HEK293 (cell line): ENCODE measurements at regions not wholly inside any gene's neighbourhood (a gene's known extent, or its start where the extent isn't known, plus 50 kb on each side); places are given as distances from the start of the nearest gene placed in this dataset.

ENCODE experiments used
- CTCF ChIA-PET: fragments of 350-600 bp; formaldehyde crosslinking; extraction: SDS; loops from one replicate; lab custom pipeline; 2021; ENCODE audit warnings: antibody characterized with exemption; lab: Yijun Ruan, JAX
- POLR2A ChIA-PET: fragments of 300-600 bp; formaldehyde crosslinking; extraction: SDS; loops from one replicate; lab custom pipeline; 2020; ENCODE audit warnings: antibody characterized with exemption, inconsistent platforms; lab: Yijun Ruan, JAX
- H3K27ac ChIP-seq: fragments of 200-500 bp; sonication (Bioruptor generic); 2 replicates; pipeline ENCODE4 v1.5.1; 2014; ENCODE audit warnings: low read depth, low read length, control low read depth, inconsistent platforms; ENCODE audit errors: extremely low read depth
- H3K36me3 ChIP-seq, 2 experiments: fragments of 200-500 bp in 1 of 2; sonication (Bioruptor generic) in 1 of 2; 1 replicate in 1 of 2; 2 replicates in 1 of 2; pipeline ENCODE4 v1.5.1; 2014 to 2017; ENCODE audit warnings: inconsistent platforms in 2 of 2, low read length in 2 of 2; ENCODE audit not compliant: control insufficient read depth in 2 of 2, insufficient read depth in 1 of 2
- H3K4me1 ChIP-seq: fragments of 200-500 bp; sonication (Bioruptor generic); 2 replicates; pipeline ENCODE4 v1.5.1; 2014; ENCODE audit warnings: mild to moderate bottlenecking, low read length, inconsistent platforms; ENCODE audit not compliant: control insufficient read depth, insufficient read depth
- H3K4me3 ChIP-seq: 2 replicates; pipeline ENCODE4 v1.5.1; 2011; ENCODE audit warnings: low read depth, mild to moderate bottlenecking, control low read depth, low read length, moderate library complexity
- H3K9me3 ChIP-seq: fragments of 200-500 bp; sonication (Bioruptor generic); 2 replicates; pipeline ENCODE4 v1.5.1; 2014; ENCODE audit warnings: low read depth, low read length, inconsistent platforms; ENCODE audit not compliant: control insufficient read depth, insufficient read depth
- GLI4 ChIP-seq: fragments of 450-650 bp; formaldehyde crosslinking; IDR thresholded peaks from 2 replicates; pipeline ENCODE4 v1.5.1; 2016; ENCODE audit warnings: missing biosample characterization, missing genetic modification characterization
- GLIS1 ChIP-seq: fragments of 450-650 bp; formaldehyde crosslinking; IDR thresholded peaks from 2 replicates; pipeline ENCODE4 v1.5.1; 2016; ENCODE audit warnings: missing biosample characterization, missing genetic modification characterization
- KLF8 ChIP-seq: fragments of 450-650 bp; formaldehyde crosslinking; IDR thresholded peaks from 2 replicates; pipeline ENCODE4 v1.5.1; 2016; ENCODE audit warnings: missing biosample characterization, missing genetic modification characterization
- SP7 ChIP-seq: fragments of 450-650 bp; formaldehyde crosslinking; IDR thresholded peaks from 2 replicates; pipeline ENCODE4 v1.5.1; 2016; ENCODE audit warnings: missing biosample characterization, missing genetic modification characterization
- WT1 ChIP-seq: fragments of 450-650 bp; formaldehyde crosslinking; IDR thresholded peaks from 2 replicates; pipeline ENCODE4 v1.5.1; 2016; ENCODE audit warnings: missing biosample characterization, missing genetic modification characterization
- ZBTB21 ChIP-seq: fragments of 450-650 bp; formaldehyde crosslinking; IDR thresholded peaks from 2 replicates; pipeline ENCODE4 v1.5.1; 2017; ENCODE audit warnings: missing biosample characterization, missing genetic modification characterization
- ZBTB48 ChIP-seq: fragments of 450-650 bp; formaldehyde crosslinking; IDR thresholded peaks from 2 replicates; pipeline ENCODE4 v1.5.1; 2016; ENCODE audit warnings: missing biosample characterization, missing genetic modification characterization
- ZNF239 ChIP-seq: fragments of 450-650 bp; formaldehyde crosslinking; IDR thresholded peaks from 2 replicates; pipeline ENCODE4 v1.5.1; 2016; ENCODE audit warnings: missing biosample characterization, missing genetic modification characterization
- ZNF544 ChIP-seq: fragments of 450-650 bp; formaldehyde crosslinking; IDR thresholded peaks from 2 replicates; pipeline ENCODE4 v1.5.0; 2017; ENCODE audit warnings: missing biosample characterization, missing genetic modification characterization
- ZNF623 ChIP-seq: fragments of 450-650 bp; formaldehyde crosslinking; IDR thresholded peaks from 2 replicates; pipeline ENCODE4 v1.5.1; 2016; ENCODE audit warnings: missing biosample characterization, missing genetic modification characterization
- ZNF670 ChIP-seq: fragments of 450-650 bp; formaldehyde crosslinking; IDR thresholded peaks from 2 replicates; pipeline ENCODE4 v1.5.1; 2016; ENCODE audit warnings: missing biosample characterization, missing genetic modification characterization, low read depth
- ZSCAN16 ChIP-seq: fragments of 450-650 bp; formaldehyde crosslinking; IDR thresholded peaks from 2 replicates; pipeline ENCODE4 v1.5.1; 2016; ENCODE audit warnings: missing biosample characterization, missing genetic modification characterization
- ZXDB ChIP-seq: fragments of 450-650 bp; formaldehyde crosslinking; IDR thresholded peaks from 2 replicates; pipeline ENCODE4 v1.5.1; 2016; ENCODE audit warnings: missing biosample characterization, missing genetic modification characterization
- TF ChIP-seq, protein P1 (sequence below): fragments of 450-650 bp; formaldehyde crosslinking; IDR thresholded peaks from 2 replicates; pipeline ENCODE4 v1.5.1; 2016; ENCODE audit warnings: missing biosample characterization, missing genetic modification characterization
- TF ChIP-seq, protein P2 (sequence below): fragments of 450-650 bp; formaldehyde crosslinking; IDR thresholded peaks from 2 replicates; pipeline ENCODE4 v1.5.1; 2016; ENCODE audit warnings: missing biosample characterization, missing genetic modification characterization, low read depth

DNA sequence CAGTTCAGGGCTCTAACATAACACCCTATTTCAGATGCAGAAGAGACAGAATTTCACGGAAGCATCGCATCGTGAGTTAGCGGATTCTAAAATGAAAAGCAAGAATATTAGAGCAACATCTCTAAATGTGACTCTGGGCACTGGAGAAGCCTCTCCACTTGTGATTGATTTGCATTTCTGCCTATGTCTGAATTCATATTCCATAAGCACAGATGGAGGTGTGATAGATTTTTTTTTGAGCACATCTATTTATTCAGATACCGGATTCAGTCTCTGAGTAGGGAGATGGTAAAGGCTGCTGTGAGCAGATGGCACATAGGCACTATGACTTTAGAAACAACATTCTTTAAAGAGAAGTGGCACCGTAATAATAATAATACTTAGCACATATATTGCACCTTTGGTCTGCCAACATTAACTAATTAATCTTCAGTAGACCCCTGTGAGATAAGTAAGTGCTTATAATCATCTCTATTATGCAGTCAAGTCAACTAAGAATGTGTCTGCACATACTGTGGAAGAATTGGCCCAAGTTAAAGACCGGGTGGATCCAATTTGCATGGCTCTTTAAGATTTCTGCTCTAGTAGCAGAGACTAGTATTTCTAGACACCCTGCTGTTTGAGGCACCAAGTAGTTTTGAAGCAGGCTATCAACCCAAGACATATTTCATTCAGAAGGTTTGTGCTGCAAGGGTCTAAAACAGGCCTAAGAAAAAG, 685.0 kb downstream of the CETN3 start:
- Histone ChIP-seq H3K36me3 (no peaks in the 10 kb centered on the region), H3K9me3 (no peaks in the 10 kb centered on the region), H3K27ac (no peak overlapping the region), H3K4me3 (no peak overlapping the region), H3K4me1 (no peaks in the 10 kb centered on the region)
- TF ChIP-seq ZNF544 (tag by site-specific recombination) (no peak), KLF8 (tag by site-specific recombination) (no peak), ZNF670 (tag by site-specific recombination) (no peak), ZSCAN16 (tag by site-specific recombination) (no peak), GLI4 (no peak)
- TF ChIP-seq, protein P1, sequence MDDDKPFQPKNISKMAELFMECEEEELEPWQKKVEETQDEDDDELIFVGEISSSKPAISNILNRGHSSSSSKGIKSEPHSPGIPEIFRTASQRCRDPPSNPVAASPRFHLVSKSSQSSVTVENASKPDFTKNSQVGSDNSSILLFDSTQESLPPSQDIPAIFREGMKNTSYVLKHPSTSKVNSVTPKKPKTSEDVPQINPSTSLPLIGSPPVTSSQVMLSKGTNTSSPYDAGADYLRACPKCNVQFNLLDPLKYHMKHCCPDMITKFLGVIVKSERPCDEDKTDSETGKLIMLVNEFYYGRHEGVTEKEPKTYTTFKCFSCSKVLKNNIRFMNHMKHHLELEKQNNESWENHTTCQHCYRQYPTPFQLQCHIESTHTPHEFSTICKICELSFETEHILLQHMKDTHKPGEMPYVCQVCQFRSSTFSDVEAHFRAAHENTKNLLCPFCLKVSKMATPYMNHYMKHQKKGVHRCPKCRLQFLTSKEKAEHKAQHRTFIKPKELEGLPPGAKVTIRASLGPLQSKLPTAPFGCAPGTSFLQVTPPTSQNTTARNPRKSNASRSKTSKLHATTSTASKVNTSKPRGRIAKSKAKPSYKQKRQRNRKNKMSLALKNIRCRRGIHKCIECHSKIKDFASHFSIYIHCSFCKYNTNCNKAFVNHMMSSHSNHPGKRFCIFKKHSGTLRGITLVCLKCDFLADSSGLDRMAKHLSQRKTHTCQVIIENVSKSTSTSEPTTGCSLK (tag by site-specific recombination), result no peak
- POLR2A ChIA-PET, result no interaction called here
- CTCF ChIA-PET, result interaction anchor here (1.4 kb wide), 1 partner anchor 14 kb away, joined by 3 read pairs; no protein-coding TSS in a partner anchor

DNA sequence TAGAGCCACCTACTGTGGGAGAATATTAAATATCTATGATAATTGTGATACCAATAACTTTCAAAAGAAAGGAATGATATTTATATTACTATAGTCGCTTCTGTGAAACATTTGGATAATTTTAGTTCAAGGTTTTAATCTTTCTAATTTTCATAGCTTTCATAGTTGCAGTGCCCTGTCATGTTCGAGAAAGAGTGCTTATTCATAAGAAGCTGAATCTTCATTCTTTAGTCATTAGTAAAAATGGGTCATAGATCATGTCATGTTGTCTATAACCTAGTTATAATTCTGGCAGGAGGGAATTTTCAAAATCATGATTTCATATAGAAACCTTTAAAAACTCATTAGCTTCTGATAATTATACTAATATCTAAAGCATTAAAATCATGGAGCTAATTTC, 685.6 kb downstream of the CETN3 start:
- TF ChIP-seq ZXDB (no peak), ZNF239 (tag by site-specific recombination) (no peak), ZSCAN16 (tag by site-specific recombination) (no peak)
- ChIA-PET CTCF (interaction anchor here (0.7 to 1.4 kb wide), 3 partner anchors 13 to 995 kb away, joined by 3 to 4 read pairs (median 3); no protein-coding TSS in a partner anchor), POLR2A (no interaction called here)
- H3K9me3 ChIP-seq, result no peaks in the 10 kb centered on the region
- H3K27ac ChIP-seq, result no peak overlapping the region
- no peaks in the 10 kb centered on the region for H3K36me3 ChIP-seq
- H3K4me3 ChIP-seq, result no peak overlapping the region
- no peaks in the 10 kb centered on the region for H3K4me1 ChIP-seq

DNA sequence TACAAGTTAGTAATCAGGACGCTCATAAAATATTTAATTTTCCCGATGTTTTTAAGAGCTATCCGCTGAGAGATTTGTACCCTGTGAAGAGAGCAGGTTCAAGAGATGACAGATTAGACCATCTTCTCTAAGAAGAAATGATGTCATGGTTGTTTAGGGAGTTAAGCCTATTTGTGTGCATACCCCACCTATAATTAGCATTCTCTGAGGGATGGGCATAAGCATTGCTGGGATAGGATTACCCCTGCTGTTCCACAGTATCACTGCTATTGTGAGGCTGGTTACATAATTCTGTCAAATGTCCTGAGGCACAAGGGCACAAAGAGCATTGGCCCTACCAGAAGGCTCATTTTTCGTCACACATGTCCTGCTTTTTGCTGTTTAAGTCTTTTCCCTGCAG, 687.0 kb downstream of the CETN3 start:
- no peaks in the 10 kb centered on the region for H3K9me3 ChIP-seq
- TF ChIP-seq WT1 (tag by site-specific recombination) (peak; percentile 87), SP7 (peak; percentile 85), ZNF670 (tag by site-specific recombination) (no peak), GLIS1 (tag by site-specific recombination) (0 out of 2 replicates have a peak, but pooled peaks have one; percentile 13), ZBTB21 (tag by site-specific recombination) (peak; percentile 45; the same call in 1 of the 2 replicates), ZBTB48 (tag by site-specific recombination) (peak; percentile 47), ZNF623 (tag by site-specific recombination) (peak; percentile 37; the same call in 1 of the 2 replicates)
- TF ChIP-seq, protein P2, sequence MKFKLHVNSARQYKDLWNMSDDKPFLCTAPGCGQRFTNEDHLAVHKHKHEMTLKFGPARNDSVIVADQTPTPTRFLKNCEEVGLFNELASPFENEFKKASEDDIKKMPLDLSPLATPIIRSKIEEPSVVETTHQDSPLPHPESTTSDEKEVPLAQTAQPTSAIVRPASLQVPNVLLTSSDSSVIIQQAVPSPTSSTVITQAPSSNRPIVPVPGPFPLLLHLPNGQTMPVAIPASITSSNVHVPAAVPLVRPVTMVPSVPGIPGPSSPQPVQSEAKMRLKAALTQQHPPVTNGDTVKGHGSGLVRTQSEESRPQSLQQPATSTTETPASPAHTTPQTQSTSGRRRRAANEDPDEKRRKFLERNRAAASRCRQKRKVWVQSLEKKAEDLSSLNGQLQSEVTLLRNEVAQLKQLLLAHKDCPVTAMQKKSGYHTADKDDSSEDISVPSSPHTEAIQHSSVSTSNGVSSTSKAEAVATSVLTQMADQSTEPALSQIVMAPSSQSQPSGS, result no peak; the same call in 1 of the 2 replicates
- no peaks in the 10 kb centered on the region for H3K4me1 ChIP-seq
- ChIA-PET POLR2A (no interaction called here), CTCF (interaction anchor here (0.6 to 1.4 kb wide), 3 partner anchors 8 to 994 kb away, joined by 3 to 4 read pairs (median 3); no protein-coding TSS in a partner anchor)
- no peak overlapping the region for H3K4me3 ChIP-seq
- no peaks in the 10 kb centered on the region for H3K36me3 ChIP-seq
- no peak overlapping the region for H3K27ac ChIP-seq
